ENCODE measurements at regions not wholly inside any gene's neighbourhood (a gene's known extent, or its start where the extent isn't known, plus 50 kb on each side); places are given as distances from the start of the nearest gene placed in this dataset.

- ChIA-PET RAD21 (ENCODE audit: unreplicated experiment) (no interaction called here), CTCF (no interaction called here), POLR2A (no interaction called here), SMC1A (ENCODE audit: uncharacterized antibody, unreplicated experiment) (no interaction called here)
- in situ Hi-C loops (cut with MboI) (no loop called here), intact Hi-C loops (cut with micrococcal nuclease; ENCODE audit: unreplicated experiment) (no loop called here)
- Histone ChIP-seq H3K36me3 (ENCODE audit: control insufficient read depth in 2 of 2, insufficient read depth in 2 of 2, low read length in 1 of 2) (no peaks in the 10 kb centered on the region), H3K9ac (ENCODE audit: control insufficient read depth, insufficient read depth, low read length) (no peak overlapping the region), H3K79me2 (ENCODE audit: control insufficient read depth, insufficient read depth, low read length) (no peaks in the 10 kb centered on the region), H3K4me2 (ENCODE audit: control insufficient read depth, insufficient read depth) (no peak overlapping the region), H4K20me1 (ENCODE audit: control insufficient read depth, insufficient read depth) (no peaks in the 10 kb centered on the region), H2AFZ (ENCODE audit: control insufficient read depth, low read depth, low read length) (no peak overlapping the region), H3K9me3 (replicated peaks; ENCODE audit: control insufficient read depth, insufficient read depth, low read length) (no peaks in the 10 kb centered on the region), H3K4me1 (ENCODE audit: control insufficient read depth, insufficient read depth, low read length) (no peaks in the 10 kb centered on the region), H3K27ac (ENCODE audit: control insufficient read depth, insufficient read depth) (no peak overlapping the region), H3K27me3 (replicated peaks in 1 of 2; ENCODE audit: control insufficient read depth in 2 of 2, insufficient read depth in 2 of 2, low read length in 1 of 2) (no peaks in the 10 kb centered on the region), H3K4me3 (no peak overlapping the region)
- no peak for FAIRE-seq
- TF ChIP-seq RUNX3 (IDR thresholded peaks at IDR 0.05; ENCODE audit: low read length) (no peak), GABPA (IDR thresholded peaks at IDR 0.05; ENCODE audit: low read depth) (no peak), TCF7 (IDR thresholded peaks at IDR 0.05; ENCODE audit: borderline replicate concordance) (no peak)
- WGBS (ENCODE audit: insufficient coverage, insufficient replicate concordance, low lambda C conversion rate, missing lambda C conversion rate): 57% methylated on average over 16 of the region's 19 CpGs
- no peak for DNase-seq (ENCODE audit: low read depth, low spot score)
- ATAC-seq: no peak
- no TSS peak for BruUV-seq (replicated peaks)
These were observed 110.8 kb upstream of the ERCC6L2 start for GRCh38 chr9:95764533-95765319.

GRCh38 chr9:95763983-95764382 lies 111.5 kb upstream of the ERCC6L2 start:
- Histone ChIP-seq H3K27me3 (replicated peaks in 1 of 2; ENCODE audit: control insufficient read depth in 2 of 2, insufficient read depth in 2 of 2, low read length in 1 of 2) (no peaks in the 10 kb centered on the region), H3K36me3 (ENCODE audit: control insufficient read depth in 2 of 2, insufficient read depth in 2 of 2, low read length in 1 of 2) (no peaks in the 10 kb centered on the region), H3K4me1 (ENCODE audit: control insufficient read depth, insufficient read depth, low read length) (no peaks in the 10 kb centered on the region), H4K20me1 (ENCODE audit: control insufficient read depth, insufficient read depth) (no peaks in the 10 kb centered on the region), H3K9me3 (replicated peaks; ENCODE audit: control insufficient read depth, insufficient read depth, low read length) (no peaks in the 10 kb centered on the region), H3K4me2 (ENCODE audit: control insufficient read depth, insufficient read depth) (no peak overlapping the region), H3K9ac (ENCODE audit: control insufficient read depth, insufficient read depth, low read length) (no peak overlapping the region), H3K79me2 (ENCODE audit: control insufficient read depth, insufficient read depth, low read length) (no peaks in the 10 kb centered on the region), H3K27ac (ENCODE audit: control insufficient read depth, insufficient read depth) (no peak overlapping the region), H3K4me3 (no peak overlapping the region), H2AFZ (ENCODE audit: control insufficient read depth, low read depth, low read length) (no peak overlapping the region)
- no peak for DNase-seq (ENCODE audit: low read depth, low spot score)
- FAIRE-seq: no peak
- SMC1A ChIA-PET (ENCODE audit: uncharacterized antibody, unreplicated experiment): no interaction called here
- 58% methylated on average over 2 of the region's 2 CpGs for WGBS (ENCODE audit: insufficient coverage, insufficient replicate concordance, low lambda C conversion rate, missing lambda C conversion rate)
- intact Hi-C loops (cut with micrococcal nuclease; ENCODE audit: unreplicated experiment) (no loop called here), in situ Hi-C loops (cut with MboI) (no loop called here)
- BruUV-seq (replicated peaks): no TSS peak
- no peak for ATAC-seq
- POLR2A ChIA-PET: no interaction called here
- no peak for TF ChIP-seq TAF1 (IDR thresholded peaks at IDR 0.05; ENCODE audit: borderline replicate concordance, low read depth, low read length)
- TF ChIP-seq NFYB (IDR thresholded peaks at IDR 0.05; ENCODE audit: insufficient read depth, low read depth, low read length): no peak
- no peak for TF ChIP-seq ZBED1 (IDR thresholded peaks at IDR 0.05; ENCODE audit: borderline replicate concordance)
- no peak for TF ChIP-seq BHLHE40 (IDR thresholded peaks at IDR 0.05; ENCODE audit: borderline replicate concordance in 1 of 2, low read depth in 2 of 2, low read length in 1 of 2)
- no peak for TF ChIP-seq TARDBP (IDR thresholded peaks at IDR 0.05; ENCODE audit: borderline replicate concordance)
- TF ChIP-seq ATF3 (IDR thresholded peaks at IDR 0.05; ENCODE audit: borderline replicate concordance, extremely low read depth, low read depth, low read length): no peak
- TF ChIP-seq ZNF622 (IDR thresholded peaks at IDR 0.05): no peak
- TF ChIP-seq EZH2 (IDR thresholded peaks at IDR 0.05; ENCODE audit: borderline replicate concordance, control insufficient read depth, low read depth, low read length): no peak
- no peak for TF ChIP-seq ZBTB11 (CRISPR knock-in tag; IDR thresholded peaks at IDR 0.05)
- no peak for TF ChIP-seq STAT1 (conservative IDR thresholded peaks at IDR 0.05)
- no peak for TF ChIP-seq RFX5 (IDR thresholded peaks at IDR 0.05; ENCODE audit: low read depth, low read length)
- CTCF ChIA-PET: no interaction called here
- RAD21 ChIA-PET (ENCODE audit: unreplicated experiment): no interaction called here
